Activated T-cell treated with anti-CD3 and anti-CD28 coated beads, Interleukin-2, amount 50 U/mL, for 1 hour (primary cell): ENCODE measurements at regions not wholly inside any gene's neighbourhood (a gene's known extent, or its start where the extent isn't known, plus 50 kb on each side); places are given as distances from the start of the nearest gene placed in this dataset.

Experiments
- DNase-seq: peaks from one replicate; pipeline ENCODE4 v3.0.0-alpha.2; 2020

- no peak for DNase-seq
Observed at GRCh38 chr7:46854958-46855473, 726.9 kb downstream of the TNS3 start.

GRCh38 chr7:46853451-46853850, 728.5 kb downstream of the TNS3 start:
- no peak for DNase-seq

- DNase-seq: no peak
Observed at GRCh38 chr7:46852795-46853194, 729.1 kb downstream of the TNS3 start.

GRCh38 chr7:46850563-46851330, 731.2 kb downstream of the TNS3 start:
- DNase-seq: no peak

GRCh38 chr7:46848944-46849343, 733.0 kb downstream of the TNS3 start:
- no peak for DNase-seq

- DNase-seq: no peak
Observed at GRCh38 chr7:46848311-46848710, 733.6 kb downstream of the TNS3 start.

- no peak for DNase-seq
Observed at GRCh38 chr7:46847126-46847525, 734.8 kb downstream of the TNS3 start.

GRCh38 chr7:46844486-46844885, 737.4 kb downstream of the TNS3 start:
- DNase-seq: no peak

GRCh38 chr7:46841248-46841647, 740.7 kb downstream of the TNS3 start:
- DNase-seq: no peak

- no peak for DNase-seq
Observed at GRCh38 chr7:46839651-46840050, 742.3 kb downstream of the TNS3 start.

- DNase-seq: no peak
Observed at GRCh38 chr7:46838463-46838862, 743.4 kb downstream of the TNS3 start.

- DNase-seq: no peak
Observed at GRCh38 chr7:46835556-46835955, 746.4 kb downstream of the TNS3 start.

- DNase-seq: no peak
Observed at GRCh38 chr7:46834921-46835320, 747.0 kb downstream of the TNS3 start.

GRCh38 chr7:46833197-46833596, 748.7 kb downstream of the TNS3 start:
- no peak for DNase-seq

- DNase-seq: no peak
Observed at GRCh38 chr7:46832136-46832535, 749.8 kb downstream of the TNS3 start.

- DNase-seq: no peak
Observed at GRCh38 chr7:46819819-46820218, 762.1 kb downstream of the TNS3 start.

GRCh38 chr7:46814516-46815250, 767.2 kb downstream of the TNS3 start:
- no peak for DNase-seq

GRCh38 chr7:46812101-46812675, 769.7 kb downstream of the TNS3 start:
- no peak for DNase-seq

- DNase-seq: no peak
Observed at GRCh38 chr7:46811529-46811928, 770.4 kb downstream of the TNS3 start.

GRCh38 chr7:46810986-46811385, 770.9 kb downstream of the TNS3 start:
- no peak for DNase-seq

- DNase-seq: no peak
Observed at GRCh38 chr7:46809886-46810285, 772.0 kb downstream of the TNS3 start.

- DNase-seq: no peak
Observed at GRCh38 chr7:46806856-46807255, 775.1 kb downstream of the TNS3 start.

GRCh38 chr7:46802479-46802878, 779.4 kb downstream of the TNS3 start:
- no peak for DNase-seq

- no peak for DNase-seq
Observed at GRCh38 chr7:46791188-46791587, 790.7 kb downstream of the TNS3 start.
